Thyroid gland (tissue), 4 donors: ENCODE measurements at regions not wholly inside any gene's neighbourhood (a gene's known extent, or its start where the extent isn't known, plus 50 kb on each side); places are given as distances from the start of the nearest gene placed in this dataset.

Source experiments
- POLR2A ChIP-seq, 2 donors: fragments of 450-650 bp; IDR thresholded peaks; one replicate each; pipeline ENCODE4 v1.6.1; 2017; ENCODE audit warnings: antibody characterized with exemption in 2 of 2, mild to moderate bottlenecking in 2 of 2, moderate library complexity in 1 of 2
- TF ChIP-seq, protein P1 (sequence below), 6 experiments: fragments of 200-600 bp in 3 of 6; fragments of 450-650 bp in 3 of 6; sonication (generic) in 3 of 6; IDR thresholded peaks; one replicate each; pipeline ENCODE4 v1.5.1; 2016 to 2019; ENCODE audit warnings: antibody characterized with exemption in 6 of 6, mild to moderate bottlenecking in 2 of 6, inconsistent platforms in 1 of 6, moderate library complexity in 1 of 6

- TF ChIP-seq, protein P1, sequence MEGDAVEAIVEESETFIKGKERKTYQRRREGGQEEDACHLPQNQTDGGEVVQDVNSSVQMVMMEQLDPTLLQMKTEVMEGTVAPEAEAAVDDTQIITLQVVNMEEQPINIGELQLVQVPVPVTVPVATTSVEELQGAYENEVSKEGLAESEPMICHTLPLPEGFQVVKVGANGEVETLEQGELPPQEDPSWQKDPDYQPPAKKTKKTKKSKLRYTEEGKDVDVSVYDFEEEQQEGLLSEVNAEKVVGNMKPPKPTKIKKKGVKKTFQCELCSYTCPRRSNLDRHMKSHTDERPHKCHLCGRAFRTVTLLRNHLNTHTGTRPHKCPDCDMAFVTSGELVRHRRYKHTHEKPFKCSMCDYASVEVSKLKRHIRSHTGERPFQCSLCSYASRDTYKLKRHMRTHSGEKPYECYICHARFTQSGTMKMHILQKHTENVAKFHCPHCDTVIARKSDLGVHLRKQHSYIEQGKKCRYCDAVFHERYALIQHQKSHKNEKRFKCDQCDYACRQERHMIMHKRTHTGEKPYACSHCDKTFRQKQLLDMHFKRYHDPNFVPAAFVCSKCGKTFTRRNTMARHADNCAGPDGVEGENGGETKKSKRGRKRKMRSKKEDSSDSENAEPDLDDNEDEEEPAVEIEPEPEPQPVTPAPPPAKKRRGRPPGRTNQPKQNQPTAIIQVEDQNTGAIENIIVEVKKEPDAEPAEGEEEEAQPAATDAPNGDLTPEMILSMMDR (IDR thresholded peaks at IDR 0.05), result no peak
- no peak for TF ChIP-seq POLR2A (IDR thresholded peaks at IDR 0.05)
Measured at GRCh38 chr15:62773369-62774165, 269.0 kb upstream of the TPM1 start.
